GM23248 (cell line): ENCODE measurements at regions not wholly inside any gene's neighbourhood (a gene's known extent, or its start where the extent isn't known, plus 50 kb on each side); places are given as distances from the start of the nearest gene placed in this dataset.

ENCODE experiments used
- DNase-seq: peaks from one replicate; pipeline ENCODE4 v3.0.0-alpha.2; 2015
- H2AFZ ChIP-seq: fragments of 200-600 bp; sonication (generic); 2 replicates; pipeline ENCODE4 v1.6.1; 2016; ENCODE audit warnings: antibody characterized with exemption
- H3F3A ChIP-seq: fragments of 200-600 bp; sonication (generic); 2 replicates; pipeline ENCODE4 v1.6.1; 2016; ENCODE audit warnings: mild to moderate bottlenecking, antibody characterized with exemption, mixed run types; ENCODE audit not compliant: insufficient read depth
- H3K27ac ChIP-seq: fragments of 200-600 bp; sonication (generic); 2 replicates; pipeline ENCODE4 v1.5.1; 2016; ENCODE audit warnings: mild to moderate bottlenecking
- H3K27me3 ChIP-seq: fragments of 200-600 bp; sonication (generic); replicated peaks from 2 replicates; pipeline ENCODE4 v1.6.1; 2016; ENCODE audit warnings: mild to moderate bottlenecking; ENCODE audit not compliant: insufficient read depth
- H3K36me3 ChIP-seq: fragments of 200-600 bp; sonication (generic); 2 replicates; pipeline ENCODE4 v1.6.1; 2016; ENCODE audit warnings: low read depth, mild to moderate bottlenecking
- H3K4me1 ChIP-seq: fragments of 200-600 bp; sonication (generic); 2 replicates; pipeline ENCODE4 v1.6.1; 2016; ENCODE audit warnings: mild to moderate bottlenecking; ENCODE audit not compliant: insufficient read depth
- H3K4me2 ChIP-seq: fragments of 200-600 bp; sonication (generic); one replicate; pipeline ENCODE4 v1.6.1; 2016; ENCODE audit warnings: mild to moderate bottlenecking; ENCODE audit not compliant: unreplicated experiment
- H3K4me3 ChIP-seq: fragments of 200-600 bp; sonication (generic); 2 replicates; pipeline ENCODE4 v1.5.1; 2016; ENCODE audit warnings: mild to moderate bottlenecking
- H3K79me2 ChIP-seq: fragments of 200-600 bp; sonication (generic); 2 replicates; pipeline ENCODE4 v1.6.1; 2016; ENCODE audit warnings: mild to moderate bottlenecking; ENCODE audit not compliant: insufficient read depth
- H3K9ac ChIP-seq: fragments of 200-600 bp; sonication (generic); 2 replicates; pipeline ENCODE4 v1.6.1; 2016; ENCODE audit warnings: mild to moderate bottlenecking
- H3K9me2 ChIP-seq: fragments of 200-600 bp; sonication (generic); 2 replicates; pipeline ENCODE4 v1.6.1; 2016; ENCODE audit warnings: mixed run types, mild to moderate bottlenecking, moderate library complexity; ENCODE audit not compliant: insufficient read depth
- H3K9me3 ChIP-seq: fragments of 200-600 bp; sonication (generic); one replicate; pipeline ENCODE4 v1.6.1; 2017; ENCODE audit warnings: low read depth
- H4K20me1 ChIP-seq: fragments of 200-600 bp; sonication (generic); 2 replicates; pipeline ENCODE4 v1.6.0; 2016; ENCODE audit not compliant: insufficient read depth
- EZH2 ChIP-seq: fragments of 200-600 bp; sonication (generic); IDR thresholded peaks from 2 replicates; pipeline ENCODE4 v1.6.1; 2018; ENCODE audit warnings: antibody characterized with exemption, mild to moderate bottlenecking; ENCODE audit not compliant: insufficient read depth, poor library complexity, severe bottlenecking
- EZH2phosphoT487 ChIP-seq: fragments of 200-600 bp; sonication (generic); IDR thresholded peaks from 2 replicates; pipeline ENCODE4 v1.6.1; 2018; ENCODE audit warnings: antibody characterized with exemption, moderate library complexity, mild to moderate bottlenecking, low read depth; ENCODE audit not compliant: insufficient read depth
- WGBS, 2 experiments: methylation state at CpG; one replicate each; pipeline ENCODE4 v1.1.6; 2015 to 2017; ENCODE audit warnings: low lambda C conversion rate in 2 of 2, low coverage in 1 of 2; ENCODE audit errors: missing lambda C conversion rate in 2 of 2; 5-methylcytosine and 5-hydroxymethylcytosine counted together
- in situ Hi-C: fragments of 300-500 bp; cut with MboI; formaldehyde crosslinking; loops from 2 replicates; pipeline ENCODE4 v1.15.0; 2020

- H4K20me1 ChIP-seq: no peaks in the 10 kb centered on the region
- no peaks in the 10 kb centered on the region for H3K9me2 ChIP-seq
- in situ Hi-C loops: no loop called here
- H3K27me3 ChIP-seq: no peaks in the 10 kb centered on the region
- 0 out of 2 replicates have a peak, but pooled peaks cover 4% of the 10 kb centered on the region for H3F3A ChIP-seq
- H3K79me2 ChIP-seq: no peaks in the 10 kb centered on the region
- H3K4me3 ChIP-seq: no peak overlapping the region
- H3K36me3 ChIP-seq: no peaks in the 10 kb centered on the region
- DNase-seq: no peak
- H3K9ac ChIP-seq: no peak overlapping the region
- no peaks in the 10 kb centered on the region for H3K9me3 ChIP-seq
- TF ChIP-seq EZH2 (no peak), EZH2phosphoT487 (no peak)
- 17 to 19% methylated on average over 2 of the region's 2 CpGs for WGBS, 2 experiments
- no peak overlapping the region for H2AFZ ChIP-seq
- no peak overlapping the region for H3K4me2 ChIP-seq
- H3K27ac ChIP-seq: no peak overlapping the region
- H3K4me1 ChIP-seq: no peaks in the 10 kb centered on the region
These were observed 260.7 kb upstream of the PPP2R2D start for GRCh38 chr10:131640045-131640644.

DNA sequence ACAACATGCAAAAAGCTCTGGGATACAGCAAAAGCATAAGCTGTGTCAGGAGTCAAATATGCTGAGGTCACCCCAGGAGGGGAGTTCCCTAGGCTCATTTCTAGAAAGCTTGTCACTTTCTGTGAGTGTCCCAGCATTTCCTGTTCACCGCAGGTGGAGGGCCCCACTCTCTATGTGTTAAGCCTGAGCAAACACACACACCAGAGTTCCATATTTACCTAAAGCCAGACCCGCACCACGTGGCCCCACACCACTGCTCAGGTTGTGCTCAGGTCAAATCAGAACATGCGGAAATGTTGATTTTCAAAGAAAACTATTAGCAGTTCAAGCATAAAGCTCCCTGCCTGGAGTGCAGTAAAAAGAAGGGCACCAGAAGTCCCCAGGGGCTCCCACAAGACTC is 259.6 kb upstream of the PPP2R2D start:
- Histone ChIP-seq H3K27ac (no peak overlapping the region), H3K9me2 (no peaks in the 10 kb centered on the region), H3K9me3 (no peaks in the 10 kb centered on the region), H3K4me1 (no peaks in the 10 kb centered on the region), H3K4me3 (no peak overlapping the region), H3K79me2 (no peaks in the 10 kb centered on the region), H3K9ac (no peak overlapping the region), H4K20me1 (no peaks in the 10 kb centered on the region), H3F3A (no peaks in the 10 kb centered on the region), H3K27me3 (no peaks in the 10 kb centered on the region), H3K4me2 (no peak overlapping the region), H3K36me3 (no peaks in the 10 kb centered on the region), H2AFZ (no peak overlapping the region)
- in situ Hi-C loops: no loop called here
- no peak for DNase-seq
- TF ChIP-seq EZH2 (no peak), EZH2phosphoT487 (no peak)
- 21 to 28% methylated on average over 4 of the region's 4 CpGs for WGBS, 2 experiments

GRCh38 chr10:131641898-131642297 is 258.9 kb upstream of the PPP2R2D start:
- Histone ChIP-seq H4K20me1 (no peaks in the 10 kb centered on the region), H2AFZ (no peak overlapping the region), H3K4me1 (no peaks in the 10 kb centered on the region), H3K27ac (no peak overlapping the region), H3K27me3 (no peaks in the 10 kb centered on the region), H3K9ac (no peak overlapping the region), H3K36me3 (no peaks in the 10 kb centered on the region), H3K9me3 (no peaks in the 10 kb centered on the region), H3K4me3 (no peak overlapping the region), H3K4me2 (no peak overlapping the region), H3F3A (no peaks in the 10 kb centered on the region), H3K9me2 (no peaks in the 10 kb centered on the region), H3K79me2 (no peaks in the 10 kb centered on the region)
- DNase-seq: no peak
- TF ChIP-seq EZH2 (no peak), EZH2phosphoT487 (no peak)
- in situ Hi-C loops: no loop called here
- WGBS, 2 experiments: 6 to 22% methylated on average over 4 of the region's 4 CpGs

DNA sequence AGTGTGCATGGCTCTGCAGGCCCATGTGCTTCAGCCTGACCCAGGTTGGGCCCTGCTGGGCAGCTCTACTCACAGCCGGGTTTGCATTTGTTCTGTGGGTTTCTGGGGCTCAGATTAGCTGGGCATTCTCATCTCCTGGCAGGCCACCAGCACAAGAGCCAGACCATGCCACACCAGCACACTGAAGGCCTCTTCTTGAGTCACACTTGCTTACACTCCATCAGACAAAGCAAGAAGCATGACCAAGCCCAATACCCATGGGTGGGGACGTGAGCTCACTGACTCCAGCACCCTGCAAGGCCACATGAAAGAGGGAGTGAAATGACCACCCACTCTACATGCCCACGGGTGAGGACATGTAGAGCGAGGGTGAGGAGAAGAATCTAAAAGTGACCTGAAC is 257.8 kb upstream of the PPP2R2D start:
- no peaks in the 10 kb centered on the region for H4K20me1 ChIP-seq
- no peaks in the 10 kb centered on the region for H3K36me3 ChIP-seq
- TF ChIP-seq EZH2 (no peak), EZH2phosphoT487 (no peak)
- H3K9me3 ChIP-seq: no peaks in the 10 kb centered on the region
- H3K79me2 ChIP-seq: no peaks in the 10 kb centered on the region
- 32 to 35% methylated on average over 4 of the region's 4 CpGs for WGBS, 2 experiments
- DNase-seq: no peak
- H3K9me2 ChIP-seq: no peaks in the 10 kb centered on the region
- no peaks in the 10 kb centered on the region for H3F3A ChIP-seq
- no peak overlapping the region for H3K4me2 ChIP-seq
- no peak overlapping the region for H3K9ac ChIP-seq
- in situ Hi-C loops: no loop called here
- no peak overlapping the region for H2AFZ ChIP-seq
- no peaks in the 10 kb centered on the region for H3K27me3 ChIP-seq
- no peak overlapping the region for H3K4me3 ChIP-seq
- no peaks in the 10 kb centered on the region for H3K4me1 ChIP-seq
- H3K27ac ChIP-seq: no peak overlapping the region

DNA sequence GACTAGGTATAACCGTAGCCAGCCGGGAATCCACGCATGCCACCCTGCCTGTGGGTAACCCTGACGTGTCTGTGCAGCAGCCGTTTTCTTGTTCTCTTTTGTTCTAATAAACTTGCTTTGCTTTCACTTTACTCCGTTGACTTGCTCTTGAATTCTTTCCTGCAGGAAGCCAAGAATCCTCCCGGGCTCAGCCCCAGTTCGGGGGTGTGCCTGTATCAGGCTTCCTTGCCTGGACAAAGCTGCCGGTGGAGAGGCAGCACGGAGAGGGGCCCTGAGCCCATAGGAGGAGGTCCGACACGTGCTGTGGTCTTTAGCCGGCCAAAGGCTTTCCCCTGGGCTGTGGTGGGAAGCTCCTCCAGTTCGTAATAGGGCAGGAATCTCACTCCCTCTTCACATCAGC is 256.5 kb upstream of the PPP2R2D start:
- H3K9ac ChIP-seq: no peak overlapping the region
- no peaks in the 10 kb centered on the region for H3K79me2 ChIP-seq
- 5 to 8% methylated on average over 14 of the region's 14 CpGs for WGBS, 2 experiments
- no peaks in the 10 kb centered on the region for H3K4me1 ChIP-seq
- peak; percentile 3 for DNase-seq
- H3K36me3 ChIP-seq: no peaks in the 10 kb centered on the region
- no peaks in the 10 kb centered on the region for H3F3A ChIP-seq
- no peak overlapping the region for H3K4me2 ChIP-seq
- no peak overlapping the region for H3K4me3 ChIP-seq
- no peak overlapping the region for H3K27ac ChIP-seq
- H2AFZ ChIP-seq: no peak overlapping the region
- no peaks in the 10 kb centered on the region for H3K27me3 ChIP-seq
- H4K20me1 ChIP-seq: no peaks in the 10 kb centered on the region
- TF ChIP-seq EZH2: no peak
- no peak for TF ChIP-seq EZH2phosphoT487
- H3K9me3 ChIP-seq: no peaks in the 10 kb centered on the region
- H3K9me2 ChIP-seq: no peaks in the 10 kb centered on the region
- in situ Hi-C loops: no loop called here
